ENCODE measurements at regions not wholly inside any gene's neighbourhood (a gene's known extent, or its start where the extent isn't known, plus 50 kb on each side); places are given as distances from the start of the nearest gene placed in this dataset.
"Not testable (repeated sequence)": the region's sequence is repeated elsewhere in the genome, so short reads cannot be mapped to it uniquely, and the experiment has no call there.

- DNase-seq (ENCODE audit: low read depth in 3 of 3, low spot score in 2 of 3): no peak
These were observed 233.4 kb upstream of the PELI2 start for GRCh38 chr14:55884819-55885218.

- no peak for DNase-seq (ENCODE audit: low read depth in 3 of 3, low spot score in 2 of 3)
These were observed 229.1 kb upstream of the PELI2 start for GRCh38 chr14:55889124-55889523.

GRCh38 chr14:55891692-55892091 is 226.5 kb upstream of the PELI2 start:
- DNase-seq (ENCODE audit: low read depth in 3 of 3, low spot score in 2 of 3): no peak

GRCh38 chr14:55892906-55893305 is 225.3 kb upstream of the PELI2 start:
- no peak for DNase-seq (ENCODE audit: low read depth in 3 of 3, low spot score in 2 of 3)

GRCh38 chr14:55893705-55894104 is 224.5 kb upstream of the PELI2 start:
- DNase-seq (ENCODE audit: low read depth in 3 of 3, low spot score in 2 of 3): no peak

GRCh38 chr14:55897031-55897430 is 221.2 kb upstream of the PELI2 start:
- DNase-seq (ENCODE audit: low read depth in 3 of 3, low spot score in 2 of 3): peak; percentile 10 to 19 (median 15)

- no peak for DNase-seq (ENCODE audit: low read depth in 3 of 3, low spot score in 2 of 3)
These were observed 219.3 kb upstream of the PELI2 start for GRCh38 chr14:55898938-55899337.

DNA sequence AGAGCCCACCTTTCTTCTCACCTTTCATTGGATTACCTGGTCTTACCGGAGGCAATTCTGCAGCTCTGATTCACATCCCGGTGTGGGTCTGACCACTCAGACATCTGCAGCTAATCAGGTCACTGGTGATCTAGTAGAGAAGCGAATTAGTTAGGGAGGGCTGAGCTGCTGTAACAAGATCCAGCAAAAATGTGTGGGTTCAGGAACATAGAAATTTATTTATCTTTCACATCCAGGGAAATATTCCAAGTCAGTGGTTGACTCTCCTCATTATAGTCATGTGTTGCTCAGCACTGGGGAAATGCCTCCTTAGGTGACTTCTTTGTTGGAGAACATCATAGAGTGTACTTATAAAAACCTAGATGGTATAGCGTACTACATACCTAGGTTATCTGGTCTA is 218.7 kb upstream of the PELI2 start:
- no peak for DNase-seq (ENCODE audit: low read depth in 3 of 3, low spot score in 2 of 3)

- no peak for DNase-seq (ENCODE audit: low read depth in 3 of 3, low spot score in 2 of 3)
These were observed 217.5 kb upstream of the PELI2 start for GRCh38 chr14:55900749-55901148.

DNA sequence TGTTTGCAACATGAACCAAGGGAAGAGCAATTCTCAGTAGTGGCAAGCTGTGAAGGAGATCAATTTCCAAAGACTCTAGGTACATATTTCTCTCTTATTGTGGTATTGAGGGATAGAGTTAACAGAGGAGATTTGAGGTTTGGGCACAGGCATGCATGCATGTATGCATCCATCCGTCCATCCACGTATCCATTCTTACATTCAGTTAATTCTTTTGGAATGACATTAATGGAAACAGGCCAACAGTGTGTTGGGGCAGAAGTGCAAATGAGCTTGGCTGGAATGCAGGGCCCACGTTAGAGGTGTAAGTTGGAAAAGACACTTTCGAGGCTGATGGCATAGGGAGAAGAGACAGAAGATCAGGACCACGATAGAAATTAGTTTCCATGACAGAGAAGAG is 216.9 kb upstream of the PELI2 start:
- no peak for DNase-seq (ENCODE audit: low read depth in 3 of 3, low spot score in 2 of 3)

- no peak for DNase-seq (ENCODE audit: low read depth in 3 of 3, low spot score in 2 of 3)
These were observed 216.0 kb upstream of the PELI2 start for GRCh38 chr14:55902241-55902640.

- no peak for DNase-seq (ENCODE audit: low read depth in 3 of 3, low spot score in 2 of 3)
These were observed 214.1 kb upstream of the PELI2 start for GRCh38 chr14:55904086-55904485.

DNA sequence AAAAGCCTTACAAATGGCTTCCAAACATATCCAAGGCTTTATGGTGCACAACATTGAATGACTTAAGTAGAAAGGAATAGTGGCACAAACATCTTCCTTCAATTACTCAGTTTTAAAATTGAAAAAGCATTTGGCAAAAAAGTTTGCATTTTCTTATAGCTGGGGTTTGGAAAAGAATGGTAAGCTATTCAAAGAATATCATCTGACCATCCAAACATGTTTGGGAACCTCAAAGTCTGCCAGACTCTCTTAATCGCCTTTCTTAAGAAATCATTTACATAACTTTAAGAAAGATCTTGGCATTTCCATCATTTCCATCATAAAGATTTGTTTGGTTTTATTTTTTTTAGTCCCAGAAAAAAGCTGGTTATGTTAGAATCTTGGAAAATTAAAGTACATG is 210.1 kb upstream of the PELI2 start:
- DNase-seq (ENCODE audit: low read depth in 3 of 3, low spot score in 2 of 3): no peak

DNA sequence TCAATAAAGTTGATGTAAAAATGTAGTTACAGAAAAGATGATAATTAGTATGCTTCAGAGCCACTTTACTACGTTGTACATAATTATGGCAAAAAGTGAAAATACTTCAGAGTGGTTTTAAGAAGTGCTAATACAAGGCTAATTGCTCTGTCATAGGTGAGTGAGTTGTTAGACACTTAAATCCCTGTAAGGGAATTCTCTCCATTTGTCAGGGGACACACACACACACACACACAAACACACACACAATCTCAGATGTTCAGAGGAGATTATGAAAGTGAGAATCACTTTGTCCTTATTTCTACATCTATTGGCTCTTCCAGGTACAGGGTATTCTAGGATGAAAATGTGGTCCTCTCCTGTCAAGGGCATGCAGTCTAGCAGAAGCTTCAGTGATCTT is 208.3 kb upstream of the PELI2 start:
- DNase-seq (ENCODE audit: low read depth in 3 of 3, low spot score in 2 of 3): no peak

- no peak for DNase-seq (ENCODE audit: low read depth in 3 of 3, low spot score in 2 of 3)
These were observed 207.5 kb upstream of the PELI2 start for GRCh38 chr14:55910601-55911243.

- DNase-seq (ENCODE audit: low read depth in 3 of 3, low spot score in 2 of 3): no peak
These were observed 206.4 kb upstream of the PELI2 start for GRCh38 chr14:55911776-55912175.

DNA sequence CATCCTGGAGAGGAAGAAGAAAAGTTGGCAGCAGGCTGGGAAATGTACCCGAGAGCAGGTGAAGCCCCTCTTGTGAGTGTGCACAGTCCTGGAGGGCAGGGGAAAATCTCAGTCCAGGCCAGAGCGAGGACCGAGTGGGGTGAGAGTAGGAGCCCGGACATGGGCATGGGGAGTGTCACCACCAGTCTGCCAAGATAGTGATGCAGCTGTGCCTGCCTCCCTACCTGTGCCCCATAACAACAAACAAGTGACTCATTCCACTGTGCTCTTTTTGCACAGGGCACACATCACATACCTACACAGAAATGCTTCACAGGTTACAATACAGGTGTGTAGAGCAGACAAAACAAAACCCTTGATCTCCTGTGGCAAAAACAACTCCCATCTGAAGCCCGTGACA is 205.9 kb upstream of the PELI2 start:
- DNase-seq (ENCODE audit: low read depth in 3 of 3, low spot score in 2 of 3): no peak

DNA sequence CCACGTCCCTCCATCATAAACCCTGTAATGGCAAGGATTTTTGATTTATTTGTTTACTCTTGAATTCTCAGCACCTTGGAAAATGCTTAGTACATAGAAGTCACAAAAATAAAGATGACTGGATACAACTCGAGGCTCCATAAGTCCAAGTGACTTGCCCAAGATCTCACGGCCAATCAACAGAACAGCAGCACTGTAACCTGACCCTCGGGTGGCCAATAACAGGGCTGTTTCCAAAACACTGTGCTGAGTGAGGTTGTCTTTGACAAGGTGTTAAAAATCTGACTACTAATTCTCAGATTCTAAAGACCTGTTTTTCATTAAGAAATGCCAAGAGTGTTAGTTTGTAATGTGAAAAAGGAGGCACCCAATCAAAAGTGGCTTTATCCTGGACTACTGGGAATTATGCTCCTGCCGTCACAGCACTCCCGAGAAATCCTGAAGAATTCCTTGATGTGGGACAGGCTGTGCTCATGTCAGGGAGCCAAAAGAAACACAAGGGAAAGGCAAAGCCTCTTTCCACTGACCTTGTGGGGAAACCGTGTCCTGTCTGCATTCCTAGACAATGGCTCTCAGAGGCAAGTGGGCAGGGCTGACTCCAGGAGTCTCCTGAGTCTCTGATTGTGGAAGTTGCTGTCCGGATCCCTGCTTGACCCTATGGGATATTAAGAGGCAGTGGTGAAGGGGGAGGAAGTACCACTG is 204.7 kb upstream of the PELI2 start:
- no peak for DNase-seq (ENCODE audit: low read depth in 3 of 3, low spot score in 2 of 3)

DNA sequence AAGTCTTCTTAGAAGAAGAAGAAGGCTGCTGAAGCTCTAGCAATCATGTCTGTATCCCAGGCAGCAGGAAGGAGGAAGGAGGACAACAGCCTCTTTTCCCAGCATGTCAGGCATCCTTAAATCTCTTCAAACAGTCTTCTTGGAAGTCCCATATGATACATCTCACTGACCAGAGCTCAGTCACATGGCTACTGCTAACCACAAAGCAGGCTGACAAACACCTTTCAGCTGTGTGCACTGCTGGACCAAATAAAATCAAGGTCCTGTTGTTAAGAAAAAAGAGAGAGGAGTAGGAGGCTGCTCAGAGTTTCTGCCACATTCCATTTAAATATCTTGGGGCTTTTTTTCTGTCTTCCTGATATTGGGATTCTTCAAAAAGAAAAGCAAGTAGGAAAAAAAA is 203.4 kb upstream of the PELI2 start:
- DNase-seq (ENCODE audit: low read depth in 3 of 3, low spot score in 2 of 3): no peak

- DNase-seq (ENCODE audit: low read depth in 3 of 3, low spot score in 2 of 3): no peak
These were observed 202.8 kb upstream of the PELI2 start for GRCh38 chr14:55915456-55915855.

DNA sequence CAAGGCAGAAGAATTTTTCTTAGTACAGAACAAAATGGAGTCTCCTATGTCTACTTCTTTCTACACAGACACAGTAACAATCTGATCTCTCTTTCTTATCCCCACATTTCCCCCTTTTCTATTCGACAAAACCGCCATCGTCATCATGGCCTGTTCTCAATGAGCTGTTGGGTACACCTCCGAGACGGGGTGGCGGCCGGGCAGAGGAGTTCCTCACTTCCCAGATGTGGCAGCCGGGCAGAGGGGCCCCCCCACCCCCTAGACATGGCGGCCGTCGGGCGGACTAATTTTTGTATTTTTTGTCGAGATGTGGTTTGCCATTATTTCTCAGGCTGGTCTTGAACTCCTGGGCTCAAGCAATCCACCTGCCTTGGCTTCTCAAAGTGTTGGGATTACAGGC is 198.4 kb upstream of the PELI2 start:
- DNase-seq (ENCODE audit: low read depth in 3 of 3, low spot score in 2 of 3): not testable (repeated sequence)

GRCh38 chr14:55921511-55921910 is 196.7 kb upstream of the PELI2 start:
- no peak for DNase-seq (ENCODE audit: low read depth in 3 of 3, low spot score in 2 of 3)

DNA sequence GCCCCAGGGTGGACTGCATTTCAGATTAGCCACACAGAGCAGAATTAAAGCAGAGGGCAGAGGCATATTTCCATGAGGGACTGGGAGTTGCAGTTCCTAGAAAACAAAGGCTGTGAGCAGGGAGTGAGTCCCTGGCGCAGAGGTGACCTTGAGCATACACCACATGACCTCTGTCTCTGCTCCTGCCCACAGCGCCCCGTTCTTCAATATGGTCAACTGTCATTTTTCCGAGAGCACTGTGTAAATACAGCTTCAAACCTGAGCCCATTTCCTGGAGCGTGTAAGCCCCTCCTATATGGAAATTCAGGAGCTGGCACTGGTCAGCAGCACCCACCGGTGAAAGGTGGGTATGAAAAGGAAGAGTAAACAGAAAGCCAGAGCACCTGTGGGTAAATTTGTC is 192.2 kb upstream of the PELI2 start:
- DNase-seq (ENCODE audit: low read depth in 3 of 3, low spot score in 2 of 3): no peak
